Hepatocyte (in vitro differentiated cells): ENCODE measurements at regions not wholly inside any gene's neighbourhood (a gene's known extent, or its start where the extent isn't known, plus 50 kb on each side); places are given as distances from the start of the nearest gene placed in this dataset.

Experiments used
- DNase-seq: peaks from one replicate; pipeline ENCODE4 v3.0.0-alpha.2; 2016; ENCODE audit warnings: low spot score
- H2AFZ ChIP-seq: fragments of 200-600 bp; sonication (generic); 2 replicates; pipeline ENCODE4 v1.6.0; 2016; ENCODE audit warnings: antibody characterized with exemption, mild to moderate bottlenecking
- H3K27ac ChIP-seq: fragments of 200-600 bp; sonication (generic); 2 replicates; pipeline ENCODE4 v1.5.1; 2016; ENCODE audit warnings: mild to moderate bottlenecking
- H3K27me3 ChIP-seq: fragments of 200-600 bp; sonication (generic); 2 replicates; pipeline ENCODE4 v1.6.1; 2016
- H3K36me3 ChIP-seq: fragments of 200-600 bp; sonication (generic); replicated peaks from 2 replicates; pipeline ENCODE4 v1.5.1; 2016; ENCODE audit warnings: low read depth; ENCODE audit not compliant: insufficient read depth
- H3K4me1 ChIP-seq: fragments of 200-600 bp; sonication (generic); 2 replicates; pipeline ENCODE4 v1.5.1; 2016; ENCODE audit warnings: mild to moderate bottlenecking, moderate library complexity; ENCODE audit not compliant: insufficient read depth
- H3K4me2 ChIP-seq: fragments of 200-600 bp; sonication (generic); 2 replicates; pipeline ENCODE4 v1.6.0; 2016
- H3K4me3 ChIP-seq: fragments of 200-600 bp; sonication (generic); 2 replicates; pipeline ENCODE4 v1.5.1; 2016; ENCODE audit warnings: mild to moderate bottlenecking
- H3K79me2 ChIP-seq: fragments of 200-600 bp; sonication (generic); 2 replicates; pipeline ENCODE4 v1.6.0; 2017; ENCODE audit warnings: mild to moderate bottlenecking
- H3K9me2 ChIP-seq: fragments of 200-600 bp; sonication (generic); replicated peaks from 2 replicates; pipeline ENCODE4 v1.6.0; 2017; ENCODE audit warnings: mild to moderate bottlenecking; ENCODE audit not compliant: insufficient read depth
- H3K9me3 ChIP-seq: fragments of 200-600 bp; sonication (generic); 2 replicates; pipeline ENCODE4 v1.5.1; 2016; ENCODE audit warnings: low read depth, mild to moderate bottlenecking
- H4K20me1 ChIP-seq: fragments of 200-600 bp; sonication (generic); 2 replicates; pipeline ENCODE4 v1.6.0; 2016; ENCODE audit warnings: mild to moderate bottlenecking; ENCODE audit not compliant: insufficient read depth, poor library complexity, severe bottlenecking
- EZH2 ChIP-seq: fragments of 200-600 bp; sonication (generic); IDR thresholded peaks from 2 replicates; pipeline ENCODE4 v1.6.1; 2016; ENCODE audit warnings: antibody characterized with exemption, mild to moderate bottlenecking, borderline replicate concordance
- EZH2phosphoT487 ChIP-seq: fragments of 200-600 bp; sonication (generic); IDR thresholded peaks from one replicate; pipeline ENCODE4 v1.6.1; 2018; ENCODE audit warnings: antibody characterized with exemption, mild to moderate bottlenecking, low read depth, moderate library complexity; ENCODE audit not compliant: unreplicated experiment, severe bottlenecking
- WGBS: methylation state at CpG from one replicate; pipeline ENCODE4 v1.1.6; 2016; ENCODE audit warnings: low lambda C conversion rate; ENCODE audit errors: missing lambda C conversion rate; 5-methylcytosine and 5-hydroxymethylcytosine counted together
- TF ChIP-seq, protein P1 (sequence below): fragments of 200-600 bp; sonication (generic); IDR thresholded peaks from 2 replicates; pipeline ENCODE4 v1.5.1; 2016; ENCODE audit warnings: antibody characterized with exemption, mild to moderate bottlenecking; ENCODE audit not compliant: poor library complexity

DNA sequence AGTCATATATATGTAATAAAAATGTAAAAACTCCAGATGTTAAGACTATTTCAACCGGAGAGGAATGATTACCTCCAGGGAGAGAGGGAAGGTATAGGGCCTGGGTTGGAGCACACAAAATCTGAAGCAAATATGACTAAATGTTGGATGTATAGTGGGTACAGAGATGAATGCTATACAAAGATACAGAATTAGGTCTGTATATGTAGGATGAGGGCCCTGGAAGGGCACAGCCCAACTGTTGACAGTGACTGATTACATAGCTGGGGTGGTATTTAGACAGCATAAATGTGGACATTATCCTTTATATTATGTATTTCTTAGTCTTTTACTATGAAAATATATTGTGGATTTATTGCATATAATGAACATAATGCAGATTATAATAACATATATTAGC lies 94.4 kb upstream of the SPATA12 start:
- H3K4me2 ChIP-seq, result no peak overlapping the region
- no peak for DNase-seq
- H3K4me1 ChIP-seq, result peaks cover 9% of the 10 kb centered on the region
- H3K79me2 ChIP-seq, result no peaks in the 10 kb centered on the region
- no peak overlapping the region for H2AFZ ChIP-seq
- no peaks in the 10 kb centered on the region for H3K9me2 ChIP-seq
- H3K27me3 ChIP-seq, result no peaks in the 10 kb centered on the region
- no peaks in the 10 kb centered on the region for H3K36me3 ChIP-seq
- no peak overlapping the region for H3K27ac ChIP-seq
- no peak overlapping the region for H3K4me3 ChIP-seq
- TF ChIP-seq EZH2phosphoT487 (no peak), EZH2 (no peak)
- TF ChIP-seq, protein P1, sequence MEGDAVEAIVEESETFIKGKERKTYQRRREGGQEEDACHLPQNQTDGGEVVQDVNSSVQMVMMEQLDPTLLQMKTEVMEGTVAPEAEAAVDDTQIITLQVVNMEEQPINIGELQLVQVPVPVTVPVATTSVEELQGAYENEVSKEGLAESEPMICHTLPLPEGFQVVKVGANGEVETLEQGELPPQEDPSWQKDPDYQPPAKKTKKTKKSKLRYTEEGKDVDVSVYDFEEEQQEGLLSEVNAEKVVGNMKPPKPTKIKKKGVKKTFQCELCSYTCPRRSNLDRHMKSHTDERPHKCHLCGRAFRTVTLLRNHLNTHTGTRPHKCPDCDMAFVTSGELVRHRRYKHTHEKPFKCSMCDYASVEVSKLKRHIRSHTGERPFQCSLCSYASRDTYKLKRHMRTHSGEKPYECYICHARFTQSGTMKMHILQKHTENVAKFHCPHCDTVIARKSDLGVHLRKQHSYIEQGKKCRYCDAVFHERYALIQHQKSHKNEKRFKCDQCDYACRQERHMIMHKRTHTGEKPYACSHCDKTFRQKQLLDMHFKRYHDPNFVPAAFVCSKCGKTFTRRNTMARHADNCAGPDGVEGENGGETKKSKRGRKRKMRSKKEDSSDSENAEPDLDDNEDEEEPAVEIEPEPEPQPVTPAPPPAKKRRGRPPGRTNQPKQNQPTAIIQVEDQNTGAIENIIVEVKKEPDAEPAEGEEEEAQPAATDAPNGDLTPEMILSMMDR, result no peak
- 97% methylated on average over 1 of the region's 1 CpG for WGBS
- no peaks in the 10 kb centered on the region for H3K9me3 ChIP-seq
- no peaks in the 10 kb centered on the region for H4K20me1 ChIP-seq

DNA sequence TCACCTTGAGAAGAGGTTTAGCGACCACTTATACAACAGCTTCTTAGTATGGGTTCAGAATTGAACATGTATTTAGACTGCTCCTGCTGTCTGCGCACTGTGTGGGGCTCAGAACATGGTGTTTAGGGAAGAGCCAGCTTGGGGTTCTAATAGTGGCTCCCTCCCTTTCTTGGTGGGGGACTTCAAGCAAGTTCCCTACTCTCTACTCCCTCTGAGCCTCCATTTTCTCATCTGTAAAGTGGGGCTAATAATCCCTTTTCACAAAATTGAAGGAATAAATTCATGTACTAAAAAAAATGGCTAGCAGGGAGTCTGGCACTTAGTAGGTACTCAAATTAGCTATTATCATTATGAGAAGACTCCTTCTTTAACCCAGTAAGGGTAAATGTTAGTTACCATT lies 97.5 kb upstream of the SPATA12 start:
- H3K79me2 ChIP-seq, result no peaks in the 10 kb centered on the region
- WGBS, result 95% methylated on average over 2 of the region's 2 CpGs
- TF ChIP-seq, protein P1, result no peak
- TF ChIP-seq EZH2 (no peak), EZH2phosphoT487 (no peak)
- H3K9me2 ChIP-seq, result no peaks in the 10 kb centered on the region
- no peaks in the 10 kb centered on the region for H3K27me3 ChIP-seq
- H3K4me3 ChIP-seq, result no peak overlapping the region
- H3K4me1 ChIP-seq, result no peaks in the 10 kb centered on the region
- H4K20me1 ChIP-seq, result no peaks in the 10 kb centered on the region
- no peaks in the 10 kb centered on the region for H3K36me3 ChIP-seq
- H3K9me3 ChIP-seq, result no peaks in the 10 kb centered on the region
- no peak overlapping the region for H2AFZ ChIP-seq
- no peak for DNase-seq
- no peak overlapping the region for H3K4me2 ChIP-seq
- H3K27ac ChIP-seq, result no peak overlapping the region

GRCh38 chr3:56962206-56962605 lies 98.3 kb upstream of the SPATA12 start:
- TF ChIP-seq, protein P1, result no peak
- TF ChIP-seq EZH2 (no peak), EZH2phosphoT487 (no peak)
- WGBS, result 77% methylated on average over 3 of the region's 3 CpGs
- H3K79me2 ChIP-seq, result no peaks in the 10 kb centered on the region
- no peak for DNase-seq
- no peak overlapping the region for H3K27ac ChIP-seq
- H3K4me1 ChIP-seq, result no peaks in the 10 kb centered on the region
- H3K9me3 ChIP-seq, result no peaks in the 10 kb centered on the region
- H2AFZ ChIP-seq, result no peak overlapping the region
- no peak overlapping the region for H3K4me2 ChIP-seq
- H3K9me2 ChIP-seq, result no peaks in the 10 kb centered on the region
- no peaks in the 10 kb centered on the region for H3K27me3 ChIP-seq
- H3K4me3 ChIP-seq, result no peak overlapping the region
- H3K36me3 ChIP-seq, result no peaks in the 10 kb centered on the region
- no peaks in the 10 kb centered on the region for H4K20me1 ChIP-seq

GRCh38 chr3:56960234-56960917 lies 100.1 kb upstream of the SPATA12 start:
- no peaks in the 10 kb centered on the region for H4K20me1 ChIP-seq
- H3K36me3 ChIP-seq, result no peaks in the 10 kb centered on the region
- H3K4me2 ChIP-seq, result no peak overlapping the region
- no peak overlapping the region for H3K27ac ChIP-seq
- H3K79me2 ChIP-seq, result no peaks in the 10 kb centered on the region
- 87% methylated on average over 6 of the region's 6 CpGs for WGBS
- H3K27me3 ChIP-seq, result no peaks in the 10 kb centered on the region
- H3K4me1 ChIP-seq, result no peaks in the 10 kb centered on the region
- no peak for TF ChIP-seq EZH2
- TF ChIP-seq, protein P1, result no peak
- TF ChIP-seq EZH2phosphoT487, result no peak
- no peaks in the 10 kb centered on the region for H3K9me3 ChIP-seq
- no peak overlapping the region for H3K4me3 ChIP-seq
- H2AFZ ChIP-seq, result no peak overlapping the region
- no peak for DNase-seq
- H3K9me2 ChIP-seq, result no peaks in the 10 kb centered on the region
